Activated CD4-positive, CD25-positive, alpha-beta regulatory T cell treated with anti-CD3 and anti-CD28 coated beads, Interleukin-2, amount 50 U/mL, for 24 hours (primary cell): ENCODE measurements at regions not wholly inside any gene's neighbourhood (a gene's known extent, or its start where the extent isn't known, plus 50 kb on each side); places are given as distances from the start of the nearest gene placed in this dataset.
"Not testable (repeated sequence)": the region's sequence is repeated elsewhere in the genome, so short reads cannot be mapped to it uniquely, and the experiment has no call there.

Source experiments
- ATAC-seq, 2 donors: fragments of 150-1000 bp; cut with Tn5 transposase; one replicate each; pipeline ENCODE4 v1.10.0; 2021; ENCODE audit warnings: mild to moderate bottlenecking in 1 of 2, moderate library complexity in 1 of 2

DNA sequence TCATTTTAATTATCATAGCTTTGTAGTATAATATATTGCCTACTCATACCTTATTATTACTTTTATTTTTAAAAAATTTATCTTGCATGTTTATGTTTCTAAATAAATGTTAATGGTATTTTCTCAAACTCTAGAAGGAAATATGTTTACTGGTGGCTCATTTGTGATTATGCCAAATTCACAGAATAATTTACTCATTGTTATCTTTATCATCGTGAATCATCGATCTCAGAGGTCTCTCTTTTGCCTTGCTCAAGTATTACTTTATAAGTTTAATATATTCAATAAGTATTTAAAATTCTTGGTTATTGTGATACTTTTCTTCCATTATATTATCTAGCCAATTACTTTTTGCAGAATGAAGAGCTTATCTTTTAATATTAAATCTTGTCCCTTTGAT is 836.7 kb upstream of the ADAMTS5 start:
- no peak for ATAC-seq

GRCh38 chr21:27802816-27803475 is 836.1 kb upstream of the ADAMTS5 start:
- ATAC-seq = no peak

- no peak for ATAC-seq
Measured at GRCh38 chr21:27799861-27800260, 833.0 kb upstream of the ADAMTS5 start.

- ATAC-seq = no peak
Measured at GRCh38 chr21:27796106-27796505, 829.2 kb upstream of the ADAMTS5 start.

- ATAC-seq = no peak
Measured at GRCh38 chr21:27795418-27795817, 828.5 kb upstream of the ADAMTS5 start.

- ATAC-seq = no peak
Measured at GRCh38 chr21:27793901-27794300, 827.0 kb upstream of the ADAMTS5 start.

DNA sequence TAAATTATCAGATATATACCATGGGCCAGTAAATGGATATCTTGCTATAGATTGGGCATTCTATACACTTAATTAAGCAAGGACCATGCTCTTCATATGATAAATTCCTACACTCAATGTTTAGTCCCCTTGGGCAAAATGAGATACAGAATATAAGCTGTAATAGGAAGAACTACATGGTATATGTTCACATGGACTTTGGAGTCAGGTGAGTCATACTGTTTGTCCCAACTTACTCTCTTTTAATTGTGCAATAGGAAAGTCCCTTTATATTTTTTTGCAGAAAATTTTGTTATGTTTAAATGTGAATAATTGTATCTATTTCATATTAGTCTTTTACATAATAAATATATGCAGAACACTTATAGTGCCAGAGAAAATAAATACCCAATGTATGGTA is 820.2 kb upstream of the ADAMTS5 start:
- ATAC-seq = no peak

DNA sequence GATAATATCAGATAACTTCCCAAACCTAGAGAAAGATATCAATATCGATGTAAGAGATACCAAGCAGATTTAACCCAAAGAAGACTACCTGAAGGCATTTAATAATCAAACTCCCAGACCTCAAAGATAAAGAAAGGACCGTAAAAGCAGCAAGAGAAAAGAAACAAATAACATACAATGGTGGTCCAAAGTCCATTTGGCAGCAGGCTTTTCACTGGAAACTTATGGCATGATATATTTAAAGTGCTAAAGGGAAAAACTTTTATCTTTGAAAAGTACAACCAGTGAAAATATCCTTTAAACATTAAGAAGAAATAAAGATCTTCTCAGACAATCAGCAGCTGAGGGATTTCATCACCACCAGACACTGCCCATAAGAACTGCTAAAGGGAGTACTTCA is 812.7 kb upstream of the ADAMTS5 start:
- no peak for ATAC-seq

GRCh38 chr21:27776925-27777553 is 810.2 kb upstream of the ADAMTS5 start:
- no peak for ATAC-seq

- ATAC-seq = no peak
Measured at GRCh38 chr21:27772816-27773215, 805.9 kb upstream of the ADAMTS5 start.

- no peak for ATAC-seq
Measured at GRCh38 chr21:27771938-27772483, 805.1 kb upstream of the ADAMTS5 start.

DNA sequence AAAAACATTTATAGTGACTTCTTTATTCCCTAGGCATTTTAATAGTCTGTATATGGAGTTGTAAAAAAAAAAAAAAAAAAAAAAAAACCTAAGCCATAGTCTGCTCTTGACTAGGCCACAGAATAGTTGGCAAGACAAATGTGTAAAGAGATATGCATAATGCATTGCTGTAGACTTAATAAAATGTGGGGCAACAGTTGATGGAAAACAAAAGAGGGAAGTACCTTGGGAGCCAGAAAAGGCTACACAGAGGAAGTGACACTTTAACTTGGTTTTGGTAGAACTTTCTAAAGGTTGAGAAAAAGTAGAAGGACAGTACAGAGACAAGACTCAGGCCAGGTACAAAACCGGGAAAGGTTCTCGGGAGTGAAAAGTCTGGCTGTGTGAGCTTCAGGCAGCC is 802.9 kb upstream of the ADAMTS5 start:
- ATAC-seq = no peak

DNA sequence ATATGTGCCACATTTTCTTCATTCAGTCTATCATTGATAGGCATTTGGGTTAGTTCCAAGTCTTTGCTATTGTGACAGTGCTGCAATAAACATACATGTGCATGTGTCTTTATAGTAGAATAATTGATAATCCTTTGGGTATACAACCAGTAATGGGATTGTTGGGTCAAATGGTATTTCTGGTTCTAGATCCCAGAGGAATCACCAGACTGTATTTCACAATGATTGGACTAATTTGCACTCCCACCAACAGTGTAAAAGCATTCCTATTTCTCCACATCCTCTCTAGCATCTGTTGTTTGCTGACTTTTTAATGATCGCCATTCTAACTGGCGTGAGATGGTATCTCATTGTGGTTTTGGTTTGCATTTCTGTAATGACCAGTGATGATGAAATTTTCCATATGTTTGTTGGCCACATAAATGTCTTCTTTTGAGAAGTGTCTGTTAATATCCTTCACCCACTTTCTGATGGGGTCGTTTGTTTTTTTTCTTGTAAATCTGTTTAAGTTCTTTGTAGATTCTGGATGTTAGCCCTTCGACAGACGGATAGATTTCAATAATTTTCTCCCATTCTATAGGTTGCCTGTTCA is 801.3 kb upstream of the ADAMTS5 start:
- ATAC-seq = not testable (repeated sequence)

GRCh38 chr21:27764056-27764455 is 797.2 kb upstream of the ADAMTS5 start:
- ATAC-seq = no peak

DNA sequence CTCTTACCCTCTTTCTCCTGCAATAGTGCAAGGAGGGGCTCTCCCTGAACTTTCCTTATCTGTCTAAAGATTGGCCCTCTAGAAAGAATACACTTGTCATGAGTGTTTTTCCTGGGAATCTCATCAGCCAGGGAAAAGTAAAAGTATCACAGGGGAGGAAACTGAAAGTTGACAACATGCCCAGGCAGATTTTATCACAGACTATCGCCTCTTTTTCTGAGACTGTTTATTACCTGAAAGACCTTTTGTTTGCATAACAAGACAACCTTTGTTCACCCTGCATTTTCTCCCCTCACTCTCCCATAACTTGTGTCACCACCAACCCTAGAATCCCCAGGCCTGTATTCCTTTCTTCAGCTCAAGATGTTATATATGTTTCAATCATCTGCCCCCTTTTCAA is 794.7 kb upstream of the ADAMTS5 start:
- ATAC-seq = no peak

- ATAC-seq = no peak
Measured at GRCh38 chr21:27759820-27760219, 792.9 kb upstream of the ADAMTS5 start.

GRCh38 chr21:27759091-27759659 is 792.3 kb upstream of the ADAMTS5 start:
- no peak for ATAC-seq

DNA sequence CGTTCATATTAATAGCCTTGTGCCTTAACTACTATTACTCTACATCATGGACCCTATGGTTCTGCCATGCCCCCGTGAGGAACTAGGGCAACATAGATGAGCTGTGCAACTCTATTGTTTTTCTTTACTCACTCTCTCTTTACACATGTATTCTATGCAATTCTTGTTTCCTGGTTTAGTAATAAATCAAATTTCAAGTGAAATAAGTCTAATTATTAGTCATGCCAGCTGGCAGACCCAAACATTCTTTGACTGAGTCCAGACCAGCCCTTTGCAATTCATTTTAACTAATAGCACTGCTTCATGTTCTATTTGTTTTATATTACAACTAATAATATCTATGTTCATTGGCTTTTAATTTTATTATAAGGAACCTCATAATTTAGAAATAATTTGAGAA is 789.3 kb upstream of the ADAMTS5 start:
- ATAC-seq = no peak

GRCh38 chr21:27743971-27744564 is 777.2 kb upstream of the ADAMTS5 start:
- no peak for ATAC-seq

DNA sequence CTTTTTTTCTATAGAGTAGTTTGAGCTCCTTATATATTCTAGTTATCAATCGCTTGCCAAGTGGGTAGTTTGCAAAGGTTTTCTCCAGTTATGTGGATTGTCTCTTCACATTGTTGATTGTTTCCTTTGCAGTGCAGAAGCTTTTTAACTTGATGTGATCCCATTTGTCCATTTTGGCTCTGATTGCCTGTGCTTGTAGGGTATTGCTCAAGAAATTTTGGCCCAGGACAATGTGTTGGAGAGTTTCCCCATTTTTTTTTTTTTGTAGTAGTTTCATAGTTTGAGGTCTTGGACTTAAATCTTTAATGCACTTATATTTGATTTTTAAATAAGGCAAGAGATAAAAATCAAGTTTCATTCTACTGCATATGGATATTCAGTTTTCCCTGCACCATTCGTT is 774.8 kb upstream of the ADAMTS5 start:
- ATAC-seq = no peak

GRCh38 chr21:27740084-27740483 is 773.2 kb upstream of the ADAMTS5 start:
- ATAC-seq = no peak

- no peak for ATAC-seq
Measured at GRCh38 chr21:27739187-27739586, 772.3 kb upstream of the ADAMTS5 start.

DNA sequence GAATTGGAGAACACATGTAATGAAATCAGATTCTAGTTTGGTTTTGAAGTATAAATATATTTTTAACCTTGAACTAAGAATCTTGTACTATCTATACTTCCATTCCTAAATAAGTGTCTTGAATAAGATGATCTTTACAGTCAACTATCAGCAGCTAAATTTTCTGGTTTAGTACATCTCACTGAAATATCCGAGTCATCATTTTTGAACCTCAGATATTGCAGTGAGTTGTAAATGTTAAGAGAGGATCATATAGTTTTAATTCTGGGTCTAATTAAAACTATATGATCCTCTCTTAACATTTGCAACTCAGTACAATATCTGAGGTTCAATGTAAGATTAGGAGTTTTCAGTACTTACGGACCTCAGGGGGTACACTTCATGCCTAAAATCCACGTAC is 768.8 kb upstream of the ADAMTS5 start:
- ATAC-seq = no peak
